PC-3 (cell line): ENCODE measurements at regions not wholly inside any gene's neighbourhood (a gene's known extent, or its start where the extent isn't known, plus 50 kb on each side); places are given as distances from the start of the nearest gene placed in this dataset.

Experiments used
- ATAC-seq: fragments of 200-7000 bp; cut with Tn5 transposase; 2 replicates; pipeline ENCODE4 v1.9.1; 2020; ENCODE audit warnings: mild to moderate bottlenecking, moderate library complexity
- BruUV-seq: library from RNA; stranded (reverse); fragments of 400-500 nt; replicated peaks from 2 replicates; lab custom pipeline; 2021; lab: Mats Ljungman, UMichigan
- CTCF ChIA-PET: fragments of 300-600 bp; sonication (Branson Sonifier 250); formaldehyde crosslinking; loops from one replicate; lab custom pipeline; 2022; ENCODE audit warnings: antibody characterized with exemption; lab: Charles Lee
- POLR2A ChIA-PET: fragments of 300-600 bp; sonication (Branson Sonifier 250); formaldehyde crosslinking; loops from one replicate; lab custom pipeline; 2022; ENCODE audit warnings: antibody characterized with exemption; ENCODE audit not compliant: unreplicated experiment; lab: Charles Lee
- DNase-seq: peaks from one replicate; pipeline ENCODE4 v3.0.0-alpha.2; 2015
- H2AFZ ChIP-seq: fragments of 300-600 bp; sonication (generic); 2 replicates; pipeline ENCODE4 v1.6.0; 2016; ENCODE audit warnings: antibody characterized with exemption, low read length
- H3F3A ChIP-seq: fragments of 300-600 bp; sonication (generic); one replicate; pipeline ENCODE4 v1.6.0; 2017; ENCODE audit warnings: antibody characterized with exemption, low read length, control low read depth, mild to moderate bottlenecking; ENCODE audit not compliant: unreplicated experiment
- H3K27ac ChIP-seq: fragments of 300-600 bp; sonication (generic); 2 replicates; pipeline ENCODE4 v1.5.1; 2016; ENCODE audit warnings: mild to moderate bottlenecking, low read length
- H3K27me3 ChIP-seq: fragments of 300-600 bp; sonication (generic); 2 replicates; pipeline ENCODE4 v1.6.1; 2016; ENCODE audit warnings: low read length, mixed read lengths
- H3K36me3 ChIP-seq: fragments of 300-600 bp; sonication (generic); 2 replicates; pipeline ENCODE4 v1.6.1; 2016; ENCODE audit warnings: low read depth, mixed run types, low read length, mixed read lengths
- H3K4me1 ChIP-seq: fragments of 300-600 bp; sonication (generic); 2 replicates; pipeline ENCODE4 v1.5.1; 2016; ENCODE audit warnings: low read length; ENCODE audit not compliant: insufficient read depth
- H3K4me2 ChIP-seq: fragments of 300-600 bp; sonication (generic); 2 replicates; pipeline ENCODE4 v1.6.0; 2016; ENCODE audit warnings: low read length
- H3K4me3 ChIP-seq: fragments of 300-600 bp; sonication (generic); 2 replicates; pipeline ENCODE4 v1.5.1; 2016; ENCODE audit warnings: mild to moderate bottlenecking, low read length, mixed read lengths
- H3K79me2 ChIP-seq: fragments of 300-600 bp; sonication (generic); 2 replicates; pipeline ENCODE4 v1.6.1; 2017; ENCODE audit warnings: low read length, mixed read lengths
- H3K9ac ChIP-seq: fragments of 300-600 bp; sonication (generic); 2 replicates; pipeline ENCODE4 v1.6.0; 2016; ENCODE audit warnings: mild to moderate bottlenecking, low read length
- H3K9me2 ChIP-seq: fragments of 300-600 bp; sonication (generic); replicated peaks from 2 replicates; pipeline ENCODE4 v1.6.1; 2016; ENCODE audit warnings: mixed run types, low read length, mixed read lengths
- H3K9me3 ChIP-seq: fragments of 300-600 bp; sonication (generic); 2 replicates; pipeline ENCODE4 v1.6.1; 2016; ENCODE audit warnings: low read length, mixed read lengths
- H4K20me1 ChIP-seq: fragments of 300-600 bp; sonication (generic); 2 replicates; pipeline ENCODE4 v1.6.1; 2016; ENCODE audit warnings: low read length, mixed read lengths
- EZH2 ChIP-seq: fragments of 300-600 bp; sonication (generic); IDR thresholded peaks from one replicate; pipeline ENCODE4 v1.6.1; 2017; ENCODE audit warnings: antibody characterized with exemption, mild to moderate bottlenecking, low read length; ENCODE audit not compliant: unreplicated experiment
- EZH2phosphoT487 ChIP-seq: fragments of 300-600 bp; sonication (generic); IDR thresholded peaks from 2 replicates; pipeline ENCODE4 v1.6.1; 2018; ENCODE audit warnings: mild to moderate bottlenecking, antibody characterized with exemption, low read length, borderline replicate concordance
- intact Hi-C: fragments of 100-400 bp; cut with micrococcal nuclease; formaldehyde crosslinking; loops from 2 replicates; pipeline ENCODE4 v1.9.0; 2023
- TF ChIP-seq, protein P1 (sequence below): fragments of 300-600 bp; sonication (generic); conservative IDR thresholded peaks from 2 replicates; pipeline ENCODE4 v1.5.1; 2017; ENCODE audit warnings: antibody characterized with exemption, low read depth, mild to moderate bottlenecking, low read length

DNA sequence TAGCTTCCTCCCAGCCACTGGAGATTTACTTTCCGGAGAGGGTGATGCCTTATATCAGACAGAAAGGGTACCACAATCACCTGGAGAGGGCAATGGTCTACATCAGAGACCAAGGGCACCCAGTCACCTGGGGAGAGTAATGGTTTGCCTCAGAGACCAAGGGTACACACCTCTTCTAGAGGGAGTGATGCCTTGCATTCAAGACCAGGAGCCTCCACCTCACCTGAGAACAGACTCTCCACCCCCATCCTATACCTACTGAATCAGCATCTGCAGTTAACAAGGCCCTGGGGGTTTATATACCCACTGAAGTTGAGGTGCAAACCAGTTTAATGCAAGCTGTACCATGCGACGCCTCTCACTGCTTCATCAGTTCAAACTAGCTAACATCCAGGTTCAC lies 270.2 kb upstream of the IGFBP3 start:
- intact Hi-C loops: no loop called here
- TF ChIP-seq, protein P1, sequence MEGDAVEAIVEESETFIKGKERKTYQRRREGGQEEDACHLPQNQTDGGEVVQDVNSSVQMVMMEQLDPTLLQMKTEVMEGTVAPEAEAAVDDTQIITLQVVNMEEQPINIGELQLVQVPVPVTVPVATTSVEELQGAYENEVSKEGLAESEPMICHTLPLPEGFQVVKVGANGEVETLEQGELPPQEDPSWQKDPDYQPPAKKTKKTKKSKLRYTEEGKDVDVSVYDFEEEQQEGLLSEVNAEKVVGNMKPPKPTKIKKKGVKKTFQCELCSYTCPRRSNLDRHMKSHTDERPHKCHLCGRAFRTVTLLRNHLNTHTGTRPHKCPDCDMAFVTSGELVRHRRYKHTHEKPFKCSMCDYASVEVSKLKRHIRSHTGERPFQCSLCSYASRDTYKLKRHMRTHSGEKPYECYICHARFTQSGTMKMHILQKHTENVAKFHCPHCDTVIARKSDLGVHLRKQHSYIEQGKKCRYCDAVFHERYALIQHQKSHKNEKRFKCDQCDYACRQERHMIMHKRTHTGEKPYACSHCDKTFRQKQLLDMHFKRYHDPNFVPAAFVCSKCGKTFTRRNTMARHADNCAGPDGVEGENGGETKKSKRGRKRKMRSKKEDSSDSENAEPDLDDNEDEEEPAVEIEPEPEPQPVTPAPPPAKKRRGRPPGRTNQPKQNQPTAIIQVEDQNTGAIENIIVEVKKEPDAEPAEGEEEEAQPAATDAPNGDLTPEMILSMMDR: no peak
- H4K20me1 ChIP-seq: no peaks in the 10 kb centered on the region
- no peak overlapping the region for H3K27ac ChIP-seq
- no peaks in the 10 kb centered on the region for H3K4me1 ChIP-seq
- BruUV-seq: no TSS peak
- ChIA-PET CTCF (no interaction called here), POLR2A (no interaction called here)
- ATAC-seq (no peak), DNase-seq (no peak)
- no peaks in the 10 kb centered on the region for H3K9me3 ChIP-seq
- H3K4me3 ChIP-seq: no peak overlapping the region
- H3K9ac ChIP-seq: no peak overlapping the region
- no peak overlapping the region for H3K4me2 ChIP-seq
- H3K79me2 ChIP-seq: no peaks in the 10 kb centered on the region
- no peaks in the 10 kb centered on the region for H3K27me3 ChIP-seq
- no peaks in the 10 kb centered on the region for H3K9me2 ChIP-seq
- H3F3A ChIP-seq: no peaks in the 10 kb centered on the region
- no peaks in the 10 kb centered on the region for H3K36me3 ChIP-seq
- H2AFZ ChIP-seq: no peak overlapping the region

DNA sequence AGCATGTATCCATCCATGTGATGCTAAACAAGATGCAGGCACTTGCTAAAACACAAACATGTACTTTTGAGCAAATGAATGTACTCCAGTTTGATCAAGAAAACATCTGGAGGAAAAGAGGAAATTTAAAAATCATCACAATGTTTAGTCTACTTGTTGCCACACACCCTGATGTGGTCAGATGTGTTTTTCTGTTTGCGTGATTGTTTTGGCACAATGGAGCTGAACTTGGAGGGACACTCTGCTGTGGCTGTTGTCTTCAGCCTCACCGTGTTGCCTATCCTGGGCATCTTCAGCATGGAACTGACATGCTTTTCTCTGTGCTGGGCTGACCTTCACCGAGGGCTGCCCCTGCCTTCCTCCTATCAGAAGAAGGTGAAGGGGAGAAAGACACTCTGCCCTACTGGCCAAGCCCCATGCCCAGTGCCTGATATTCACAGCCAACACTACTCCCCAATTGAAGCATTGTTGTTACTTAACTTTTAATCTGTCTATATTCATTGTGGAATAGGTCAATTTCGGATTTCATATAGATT lies 268.3 kb upstream of the IGFBP3 start:
- Histone ChIP-seq H3K4me2 (no peak overlapping the region), H3K36me3 (no peaks in the 10 kb centered on the region), H3K79me2 (no peaks in the 10 kb centered on the region), H2AFZ (no peak overlapping the region), H3K27me3 (no peaks in the 10 kb centered on the region), H3K27ac (no peak overlapping the region), H3F3A (no peaks in the 10 kb centered on the region), H3K9me2 (no peaks in the 10 kb centered on the region), H3K9me3 (no peaks in the 10 kb centered on the region), H4K20me1 (no peaks in the 10 kb centered on the region), H3K4me1 (no peaks in the 10 kb centered on the region), H3K9ac (no peak overlapping the region), H3K4me3 (no peak overlapping the region)
- no TSS peak for BruUV-seq
- ChIA-PET POLR2A (no interaction called here), CTCF (no interaction called here)
- DNase-seq: no peak
- ATAC-seq: no peak
- TF ChIP-seq, protein P1: no peak
- TF ChIP-seq EZH2phosphoT487 (no peak), EZH2 (no peak)
- intact Hi-C loops: no loop called here

DNA sequence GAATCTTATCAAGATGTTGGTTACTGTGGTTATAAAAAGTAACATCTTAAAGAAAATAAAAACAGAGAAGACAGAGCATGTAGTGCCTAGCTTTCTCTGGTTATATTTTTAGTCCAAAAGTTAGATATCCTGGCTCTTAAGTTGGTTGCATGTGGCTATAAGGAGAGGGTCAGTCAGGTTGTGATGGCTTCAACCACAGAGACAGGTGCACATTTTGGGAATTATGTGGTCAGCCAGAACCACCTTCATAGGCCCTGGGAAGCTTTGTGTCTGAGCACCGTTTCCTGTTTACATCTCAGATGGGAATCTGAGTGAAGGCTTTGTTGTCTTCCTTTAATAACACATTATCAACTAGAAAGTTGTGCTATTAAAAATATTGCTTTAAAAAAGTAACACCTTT lies 265.1 kb upstream of the IGFBP3 start:
- Histone ChIP-seq H4K20me1 (no peaks in the 10 kb centered on the region), H3K9me3 (no peaks in the 10 kb centered on the region), H3F3A (no peaks in the 10 kb centered on the region), H3K4me1 (no peaks in the 10 kb centered on the region), H3K79me2 (no peaks in the 10 kb centered on the region), H3K4me3 (no peak overlapping the region), H2AFZ (no peak overlapping the region), H3K9ac (no peak overlapping the region), H3K27ac (no peak overlapping the region), H3K4me2 (no peak overlapping the region), H3K27me3 (no peaks in the 10 kb centered on the region), H3K36me3 (no peaks in the 10 kb centered on the region), H3K9me2 (no peaks in the 10 kb centered on the region)
- DNase-seq (no peak), ATAC-seq (no peak)
- intact Hi-C loops: no loop called here
- BruUV-seq: no TSS peak
- CTCF ChIA-PET: no interaction called here
- TF ChIP-seq, protein P1: no peak
- TF ChIP-seq EZH2 (no peak), EZH2phosphoT487 (no peak)
- POLR2A ChIA-PET: no interaction called here
